OCI-LY3 (cell line): ENCODE measurements at regions not wholly inside any gene's neighbourhood (a gene's known extent, or its start where the extent isn't known, plus 50 kb on each side); places are given as distances from the start of the nearest gene placed in this dataset.
"Not testable (repeated sequence)": the region's sequence is repeated elsewhere in the genome, so short reads cannot be mapped to it uniquely, and the experiment has no call there.

Experiments used
- H2AFZ ChIP-seq: fragments of 200-600, 300-600 bp; shearing (Covaris generic); 2 replicates; pipeline ENCODE4 v1.6.0; 2014; ENCODE audit warnings: antibody characterized with exemption, low read depth, low read length
- H3K27ac ChIP-seq: fragments of 200-600, 300-600 bp; sonication (generic); 2 replicates; pipeline ENCODE4 v1.5.1; 2014; ENCODE audit warnings: mild to moderate bottlenecking, low read length, moderate library complexity, mixed read lengths
- H3K27me3 ChIP-seq: fragments of 200-600, 300-600 bp; sonication (generic); 2 replicates; pipeline ENCODE4 v1.6.1; 2014; ENCODE audit warnings: low read depth, low read length, mixed read lengths
- H3K36me3 ChIP-seq: fragments of 200-600, 300-600 bp; sonication (generic); replicated peaks from 2 replicates; pipeline ENCODE3; 2014; ENCODE audit warnings: low read depth, low read length, mixed read lengths
- H3K4me1 ChIP-seq: fragments of 300-600, 200-600 bp; sonication (generic); 2 replicates; pipeline ENCODE4 v1.6.1; 2014; ENCODE audit warnings: low read length, mixed read lengths
- H3K4me2 ChIP-seq: fragments of 200-600, 300-600 bp; sonication (generic); 2 replicates; pipeline ENCODE4 v1.6.1; 2014; ENCODE audit warnings: low read length, mixed read lengths
- H3K4me3 ChIP-seq: fragments of 300-600, 200-600 bp; sonication (generic); 2 replicates; pipeline ENCODE4 v1.5.1; 2014; ENCODE audit warnings: antibody characterized with exemption, mild to moderate bottlenecking, low read length, moderate library complexity
- H3K79me2 ChIP-seq: fragments of 300-600, 200-600 bp; shearing (Covaris generic); 2 replicates; pipeline ENCODE4 v1.6.1; 2014; ENCODE audit warnings: mild to moderate bottlenecking, low read length, mixed read lengths
- H3K9ac ChIP-seq: fragments of 300-600, 200-600 bp; shearing (Covaris generic); 2 replicates; pipeline ENCODE4 v1.6.0; 2014; ENCODE audit warnings: mild to moderate bottlenecking, low read length, moderate library complexity
- H3K9me3 ChIP-seq: fragments of 200-600, 300-600 bp; shearing (Covaris generic); 2 replicates; pipeline ENCODE4 v1.6.1; 2014; ENCODE audit warnings: low read length, mixed read lengths; ENCODE audit not compliant: insufficient read depth
- H4K20me1 ChIP-seq: fragments of 200-600, 300-600 bp; sonication (generic); 2 replicates; pipeline ENCODE4 v1.6.1; 2016; ENCODE audit warnings: low read length, mixed read lengths; ENCODE audit not compliant: insufficient read depth
- CTCF ChIP-seq: fragments of 200-600, 300-600 bp; sonication (generic); IDR thresholded peaks from 2 replicates; pipeline ENCODE4 v1.5.1; 2014; ENCODE audit warnings: antibody characterized with exemption, low read length, low read depth
- EZH2phosphoT487 ChIP-seq: fragments of 200-600 bp; shearing (Covaris generic); IDR thresholded peaks from 2 replicates; pipeline ENCODE4 v1.6.1; 2018; ENCODE audit warnings: antibody characterized with exemption, mixed run types, low read depth

GRCh38 chr6:48520951-48521350 is 410.0 kb upstream of the PTCHD4 start:
- H3K27ac ChIP-seq: no peak overlapping the region
- no peak overlapping the region for H2AFZ ChIP-seq
- H4K20me1 ChIP-seq: no peaks in the 10 kb centered on the region
- H3K27me3 ChIP-seq: no peaks in the 10 kb centered on the region
- H3K4me2 ChIP-seq: no peak overlapping the region
- H3K79me2 ChIP-seq: no peaks in the 10 kb centered on the region
- no peaks in the 10 kb centered on the region for H3K4me1 ChIP-seq
- H3K9ac ChIP-seq: no peak overlapping the region
- no peaks in the 10 kb centered on the region for H3K9me3 ChIP-seq
- H3K36me3 ChIP-seq: no peaks in the 10 kb centered on the region
- no peak overlapping the region for H3K4me3 ChIP-seq
- TF ChIP-seq CTCF (no peak), EZH2phosphoT487 (no peak)

GRCh38 chr6:48512390-48512789 is 401.4 kb upstream of the PTCHD4 start:
- TF ChIP-seq CTCF (no peak), EZH2phosphoT487 (no peak)
- Histone ChIP-seq H3K4me2 (no peak overlapping the region), H3K27me3 (no peaks in the 10 kb centered on the region), H3K27ac (no peak overlapping the region), H3K79me2 (no peaks in the 10 kb centered on the region), H3K9ac (no peak overlapping the region), H4K20me1 (no peaks in the 10 kb centered on the region), H3K9me3 (no peaks in the 10 kb centered on the region), H3K4me3 (no peak overlapping the region), H3K4me1 (no peaks in the 10 kb centered on the region), H3K36me3 (no peaks in the 10 kb centered on the region), H2AFZ (no peak overlapping the region)

GRCh38 chr6:48511378-48511777 is 400.4 kb upstream of the PTCHD4 start:
- no peaks in the 10 kb centered on the region for H3K36me3 ChIP-seq
- no peak overlapping the region for H3K4me2 ChIP-seq
- H4K20me1 ChIP-seq: no peaks in the 10 kb centered on the region
- H3K27me3 ChIP-seq: no peaks in the 10 kb centered on the region
- TF ChIP-seq CTCF (no peak), EZH2phosphoT487 (no peak)
- H2AFZ ChIP-seq: no peak overlapping the region
- H3K27ac ChIP-seq: no peak overlapping the region
- no peaks in the 10 kb centered on the region for H3K79me2 ChIP-seq
- H3K9ac ChIP-seq: no peak overlapping the region
- H3K4me1 ChIP-seq: no peaks in the 10 kb centered on the region
- H3K4me3 ChIP-seq: no peak overlapping the region
- no peaks in the 10 kb centered on the region for H3K9me3 ChIP-seq

GRCh38 chr6:48505621-48506020 is 394.6 kb upstream of the PTCHD4 start:
- no peak overlapping the region for H3K9ac ChIP-seq
- no peak for TF ChIP-seq CTCF
- no peak for TF ChIP-seq EZH2phosphoT487
- no peak overlapping the region for H3K27ac ChIP-seq
- no peak overlapping the region for H3K4me3 ChIP-seq
- no peaks in the 10 kb centered on the region for H3K36me3 ChIP-seq
- H3K9me3 ChIP-seq: no peaks in the 10 kb centered on the region
- H3K79me2 ChIP-seq: no peaks in the 10 kb centered on the region
- H3K4me2 ChIP-seq: no peak overlapping the region
- no peaks in the 10 kb centered on the region for H3K27me3 ChIP-seq
- H4K20me1 ChIP-seq: no peaks in the 10 kb centered on the region
- no peaks in the 10 kb centered on the region for H3K4me1 ChIP-seq
- H2AFZ ChIP-seq: no peak overlapping the region

- H3K4me3 ChIP-seq, H3K27ac ChIP-seq, H3K4me2 ChIP-seq, H3K27me3 ChIP-seq, H4K20me1 ChIP-seq, H3K36me3 ChIP-seq, H3K4me1 ChIP-seq, H3K9me3 ChIP-seq, H3K79me2 ChIP-seq, H2AFZ ChIP-seq, H3K9ac ChIP-seq: not testable (repeated sequence)
These were observed 382.4 kb upstream of the PTCHD4 start for GRCh38 chr6:48493432-48493831.
